ENCODE measurements at regions not wholly inside any gene's neighbourhood (a gene's known extent, or its start where the extent isn't known, plus 50 kb on each side); places are given as distances from the start of the nearest gene placed in this dataset.
"Not testable (repeated sequence)": the region's sequence is repeated elsewhere in the genome, so short reads cannot be mapped to it uniquely, and the experiment has no call there.

DNA sequence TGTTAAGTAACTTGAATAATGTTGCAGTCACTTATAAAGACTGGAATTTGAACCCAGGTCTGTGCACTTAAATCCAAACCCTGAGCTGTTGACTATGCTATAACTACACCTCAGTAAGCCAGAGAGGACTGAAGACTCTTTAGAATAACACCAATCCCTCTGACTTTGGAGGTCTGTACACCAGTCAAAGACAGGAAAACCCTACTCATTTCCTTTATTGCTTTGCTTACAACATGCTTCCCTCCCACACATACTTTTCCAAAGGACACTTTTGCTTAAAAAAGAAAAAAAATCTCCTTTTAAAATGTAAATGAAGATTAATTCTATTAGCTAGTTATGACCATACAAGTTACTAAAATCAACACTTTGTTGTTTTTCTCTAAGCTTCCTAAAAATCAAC, 184.7 kb upstream of the KCTD7 start:
- Histone ChIP-seq H3K27ac (ENCODE audit: control insufficient read depth, insufficient read depth, low read length) (no peak overlapping the region), H2AFZ (ENCODE audit: control insufficient read depth, low read length) (no peak overlapping the region), H3K4me1 (ENCODE audit: control insufficient read depth, extremely low read depth, insufficient read depth, low read length) (no peaks in the 10 kb centered on the region), H3K4me2 (ENCODE audit: control insufficient read depth, extremely low read depth, insufficient read depth, low read depth, low read length) (no peak overlapping the region), H3K27me3 (ENCODE audit: control insufficient read depth, extremely low read depth, insufficient read depth, low read length) (no peaks in the 10 kb centered on the region), H3K9ac (ENCODE audit: control insufficient read depth, extremely low read depth, insufficient read depth, low read length) (no peak overlapping the region), H3K9me1 (ENCODE audit: control insufficient read depth, extremely low read depth, insufficient read depth, low read length) (no peaks in the 10 kb centered on the region), H4K20me1 (ENCODE audit: control insufficient read depth, extremely low read depth, insufficient read depth, low read length) (no peaks in the 10 kb centered on the region), H3K9me3 (ENCODE audit: control insufficient read depth, low read depth, low read length) (no peaks in the 10 kb centered on the region), H3K4me3 (ENCODE audit: control insufficient read depth in 2 of 3, extremely low read depth in 1 of 3, insufficient read depth in 2 of 3, low read depth in 1 of 3, low read length in 3 of 3) (no peak overlapping the region), H3K36me3 (ENCODE audit: control insufficient read depth in 2 of 2, extremely low read depth in 1 of 2, insufficient read depth in 2 of 2, low read length in 2 of 2) (peaks cover 0 to 1% of the 10 kb centered on the region in 2 experiments), H3K79me2 (ENCODE audit: control insufficient read depth, insufficient read depth, low read length) (no peaks in the 10 kb centered on the region)
- no peak for DNase-seq (ENCODE audit: low read depth, low spot score)
- no peak for FAIRE-seq
- no peak for TF ChIP-seq EZH2 (IDR thresholded peaks at IDR 0.05; ENCODE audit: low read length)
- TF ChIP-seq, protein P1, sequence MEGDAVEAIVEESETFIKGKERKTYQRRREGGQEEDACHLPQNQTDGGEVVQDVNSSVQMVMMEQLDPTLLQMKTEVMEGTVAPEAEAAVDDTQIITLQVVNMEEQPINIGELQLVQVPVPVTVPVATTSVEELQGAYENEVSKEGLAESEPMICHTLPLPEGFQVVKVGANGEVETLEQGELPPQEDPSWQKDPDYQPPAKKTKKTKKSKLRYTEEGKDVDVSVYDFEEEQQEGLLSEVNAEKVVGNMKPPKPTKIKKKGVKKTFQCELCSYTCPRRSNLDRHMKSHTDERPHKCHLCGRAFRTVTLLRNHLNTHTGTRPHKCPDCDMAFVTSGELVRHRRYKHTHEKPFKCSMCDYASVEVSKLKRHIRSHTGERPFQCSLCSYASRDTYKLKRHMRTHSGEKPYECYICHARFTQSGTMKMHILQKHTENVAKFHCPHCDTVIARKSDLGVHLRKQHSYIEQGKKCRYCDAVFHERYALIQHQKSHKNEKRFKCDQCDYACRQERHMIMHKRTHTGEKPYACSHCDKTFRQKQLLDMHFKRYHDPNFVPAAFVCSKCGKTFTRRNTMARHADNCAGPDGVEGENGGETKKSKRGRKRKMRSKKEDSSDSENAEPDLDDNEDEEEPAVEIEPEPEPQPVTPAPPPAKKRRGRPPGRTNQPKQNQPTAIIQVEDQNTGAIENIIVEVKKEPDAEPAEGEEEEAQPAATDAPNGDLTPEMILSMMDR (optimal IDR thresholded peaks at IDR 0.05 in 1 of 3, IDR thresholded peaks at IDR 0.05 in 1 of 3, conservative IDR thresholded peaks at IDR 0.05 in 1 of 3; ENCODE audit: extremely low read depth in 1 of 3, insufficient read depth in 2 of 3, low read length in 3 of 3), result no peak
- dilution Hi-C loops (cut with MboI; ENCODE audit: extremely low pct_ligation_motif_present, low sequenced_read_pairs), result no loop called here

DNA sequence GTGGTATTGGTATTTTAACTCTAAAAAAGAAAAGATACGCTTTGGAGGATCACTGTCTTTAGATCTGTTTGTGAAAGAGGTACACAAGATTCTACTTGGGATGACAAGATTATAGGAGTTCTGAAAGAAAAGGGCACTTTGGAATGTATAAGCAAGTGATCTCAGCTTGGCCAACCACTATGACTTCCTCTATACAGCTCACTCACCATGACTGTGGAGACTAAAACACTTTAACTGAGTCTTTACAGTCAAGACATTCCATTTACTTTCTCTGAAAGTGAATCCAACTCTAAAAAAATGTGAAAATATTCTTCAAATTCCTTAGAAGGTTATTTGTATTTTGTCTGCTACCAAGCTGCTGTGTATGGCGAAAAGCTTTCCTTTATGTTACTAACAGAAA, 181.7 kb upstream of the KCTD7 start:
- H3K9me3 ChIP-seq (ENCODE audit: control insufficient read depth, low read depth, low read length); H3K79me2 ChIP-seq (ENCODE audit: control insufficient read depth, insufficient read depth, low read length); DNase-seq (ENCODE audit: low read depth, low spot score); H3K27ac ChIP-seq (ENCODE audit: control insufficient read depth, insufficient read depth, low read length); dilution Hi-C loops (cut with MboI; ENCODE audit: extremely low pct_ligation_motif_present, low sequenced_read_pairs); H2AFZ ChIP-seq (ENCODE audit: control insufficient read depth, low read length); H3K4me2 ChIP-seq (ENCODE audit: control insufficient read depth, extremely low read depth, insufficient read depth, low read depth, low read length); H3K27me3 ChIP-seq (ENCODE audit: control insufficient read depth, extremely low read depth, insufficient read depth, low read length); H3K4me1 ChIP-seq (ENCODE audit: control insufficient read depth, extremely low read depth, insufficient read depth, low read length); H3K36me3 ChIP-seq (ENCODE audit: control insufficient read depth in 2 of 2, extremely low read depth in 1 of 2, insufficient read depth in 2 of 2, low read length in 2 of 2); H3K4me3 ChIP-seq (ENCODE audit: control insufficient read depth in 2 of 3, extremely low read depth in 1 of 3, insufficient read depth in 2 of 3, low read depth in 1 of 3, low read length in 3 of 3); H3K9ac ChIP-seq (ENCODE audit: control insufficient read depth, extremely low read depth, insufficient read depth, low read length); H3K9me1 ChIP-seq (ENCODE audit: control insufficient read depth, extremely low read depth, insufficient read depth, low read length); H4K20me1 ChIP-seq (ENCODE audit: control insufficient read depth, extremely low read depth, insufficient read depth, low read length); FAIRE-seq: not testable (repeated sequence)

DNA sequence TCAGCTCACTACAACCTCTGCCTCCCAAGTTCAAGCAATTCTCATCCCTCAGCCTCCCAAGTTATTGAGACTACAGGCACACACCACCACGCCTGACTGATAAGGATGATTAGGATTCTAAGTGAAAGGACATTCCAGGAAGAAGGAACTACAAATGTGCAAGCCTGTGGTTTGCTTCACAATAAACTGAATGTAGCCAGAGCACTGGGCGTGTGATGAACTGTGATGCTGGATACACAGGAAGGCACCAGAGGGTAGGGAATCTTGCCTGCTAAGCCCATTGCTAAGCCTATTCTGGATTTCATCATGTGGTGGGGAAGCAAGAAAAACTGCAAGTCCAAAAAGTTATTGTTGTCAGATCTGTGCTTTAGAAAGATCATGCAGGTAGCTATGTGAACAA, 177.9 kb upstream of the KCTD7 start:
- dilution Hi-C loops (cut with MboI; ENCODE audit: extremely low pct_ligation_motif_present, low sequenced_read_pairs); H3K27ac ChIP-seq (ENCODE audit: control insufficient read depth, insufficient read depth, low read length); H3K9ac ChIP-seq (ENCODE audit: control insufficient read depth, extremely low read depth, insufficient read depth, low read length); FAIRE-seq; H3K9me1 ChIP-seq (ENCODE audit: control insufficient read depth, extremely low read depth, insufficient read depth, low read length); H3K27me3 ChIP-seq (ENCODE audit: control insufficient read depth, extremely low read depth, insufficient read depth, low read length); H3K79me2 ChIP-seq (ENCODE audit: control insufficient read depth, insufficient read depth, low read length); H3K4me1 ChIP-seq (ENCODE audit: control insufficient read depth, extremely low read depth, insufficient read depth, low read length); DNase-seq (ENCODE audit: low read depth, low spot score); H3K36me3 ChIP-seq (ENCODE audit: control insufficient read depth in 2 of 2, extremely low read depth in 1 of 2, insufficient read depth in 2 of 2, low read length in 2 of 2); H2AFZ ChIP-seq (ENCODE audit: control insufficient read depth, low read length); H4K20me1 ChIP-seq (ENCODE audit: control insufficient read depth, extremely low read depth, insufficient read depth, low read length); H3K4me3 ChIP-seq (ENCODE audit: control insufficient read depth in 2 of 3, extremely low read depth in 1 of 3, insufficient read depth in 2 of 3, low read depth in 1 of 3, low read length in 3 of 3); H3K9me3 ChIP-seq (ENCODE audit: control insufficient read depth, low read depth, low read length); H3K4me2 ChIP-seq (ENCODE audit: control insufficient read depth, extremely low read depth, insufficient read depth, low read depth, low read length): not testable (repeated sequence)

DNA sequence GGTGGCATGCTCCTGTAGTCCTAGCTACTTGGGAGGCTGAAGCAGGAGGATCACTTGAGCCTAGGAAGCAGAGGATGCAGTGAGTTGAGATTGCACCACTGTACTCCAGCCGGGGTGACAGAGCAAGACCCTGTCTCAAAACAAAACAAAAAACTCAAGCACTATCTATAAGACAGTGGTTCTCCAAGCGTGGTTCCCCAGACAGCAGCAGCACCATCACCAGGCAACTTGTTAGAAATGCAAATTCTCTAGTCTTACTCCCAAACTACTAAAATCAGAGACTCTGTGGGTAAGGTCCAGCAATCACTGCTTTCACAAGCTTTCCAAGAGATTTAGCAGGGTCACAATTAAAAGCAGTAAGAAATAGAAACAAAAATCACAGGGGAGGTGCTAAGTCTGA, 177.0 kb upstream of the KCTD7 start:
- H2AFZ ChIP-seq (ENCODE audit: control insufficient read depth, low read length); H3K27ac ChIP-seq (ENCODE audit: control insufficient read depth, insufficient read depth, low read length); dilution Hi-C loops (cut with MboI; ENCODE audit: extremely low pct_ligation_motif_present, low sequenced_read_pairs); FAIRE-seq; H3K36me3 ChIP-seq (ENCODE audit: control insufficient read depth in 2 of 2, extremely low read depth in 1 of 2, insufficient read depth in 2 of 2, low read length in 2 of 2); H3K9ac ChIP-seq (ENCODE audit: control insufficient read depth, extremely low read depth, insufficient read depth, low read length); H3K9me1 ChIP-seq (ENCODE audit: control insufficient read depth, extremely low read depth, insufficient read depth, low read length); H3K4me3 ChIP-seq (ENCODE audit: control insufficient read depth in 2 of 3, extremely low read depth in 1 of 3, insufficient read depth in 2 of 3, low read depth in 1 of 3, low read length in 3 of 3); H3K9me3 ChIP-seq (ENCODE audit: control insufficient read depth, low read depth, low read length); H3K79me2 ChIP-seq (ENCODE audit: control insufficient read depth, insufficient read depth, low read length); H3K4me2 ChIP-seq (ENCODE audit: control insufficient read depth, extremely low read depth, insufficient read depth, low read depth, low read length); H4K20me1 ChIP-seq (ENCODE audit: control insufficient read depth, extremely low read depth, insufficient read depth, low read length); H3K4me1 ChIP-seq (ENCODE audit: control insufficient read depth, extremely low read depth, insufficient read depth, low read length); H3K27me3 ChIP-seq (ENCODE audit: control insufficient read depth, extremely low read depth, insufficient read depth, low read length); DNase-seq (ENCODE audit: low read depth, low spot score): not testable (repeated sequence)
